ENCODE measurements at regions not wholly inside any gene's neighbourhood (a gene's known extent, or its start where the extent isn't known, plus 50 kb on each side); places are given as distances from the start of the nearest gene placed in this dataset.

GRCh38 chr17:65453204-65453931 is 108.1 kb downstream of the AXIN2 start:
- Mint-ChIP-seq H3K36me3 (no peaks in the 10 kb centered on the region), H3K27ac (no peak overlapping the region), H3K4me3 (no peak overlapping the region), H3K4me1 (peaks cover 30% of the 10 kb centered on the region), H3K9me3 (peaks cover 14% of the 10 kb centered on the region), H3K27me3 (ENCODE audit: low read depth) (no peaks in the 10 kb centered on the region)
- no peak for DNase-seq (ENCODE audit: low spot score in 2 of 2, unreplicated experiment in 2 of 2)
- no peak for TF ChIP-seq CTCF (IDR thresholded peaks at IDR 0.05; ENCODE audit: unreplicated experiment)

- H3K4me1 Mint-ChIP-seq: peaks cover 27% of the 10 kb centered on the region
- no peaks in the 10 kb centered on the region for H3K36me3 Mint-ChIP-seq
- H3K4me3 Mint-ChIP-seq: no peak overlapping the region
- H3K27ac Mint-ChIP-seq: no peak overlapping the region
- DNase-seq (ENCODE audit: low spot score in 2 of 2, unreplicated experiment in 2 of 2): no peak
- H3K27me3 Mint-ChIP-seq (ENCODE audit: low read depth): no peaks in the 10 kb centered on the region
- peaks cover 14% of the 10 kb centered on the region for H3K9me3 Mint-ChIP-seq
- no peak for TF ChIP-seq CTCF (IDR thresholded peaks at IDR 0.05; ENCODE audit: unreplicated experiment)
Observed at GRCh38 chr17:65449495-65449894, 112.0 kb downstream of the AXIN2 start.

GRCh38 chr17:65447823-65448222 is 113.6 kb downstream of the AXIN2 start:
- H3K27me3 Mint-ChIP-seq (ENCODE audit: low read depth): no peaks in the 10 kb centered on the region
- H3K36me3 Mint-ChIP-seq: no peaks in the 10 kb centered on the region
- DNase-seq (ENCODE audit: low spot score in 2 of 2, unreplicated experiment in 2 of 2): no peak
- no peak overlapping the region for H3K27ac Mint-ChIP-seq
- H3K9me3 Mint-ChIP-seq: peaks cover 14% of the 10 kb centered on the region
- H3K4me3 Mint-ChIP-seq: no peak overlapping the region
- no peak for TF ChIP-seq CTCF (IDR thresholded peaks at IDR 0.05; ENCODE audit: unreplicated experiment)
- peaks cover 33% of the 10 kb centered on the region for H3K4me1 Mint-ChIP-seq

- no peaks in the 10 kb centered on the region for H3K27me3 Mint-ChIP-seq (ENCODE audit: low read depth)
- no peaks in the 10 kb centered on the region for H3K36me3 Mint-ChIP-seq
- peaks cover 35% of the 10 kb centered on the region for H3K4me1 Mint-ChIP-seq
- H3K27ac Mint-ChIP-seq: no peak overlapping the region
- no peak overlapping the region for H3K4me3 Mint-ChIP-seq
- peaks cover 7% of the 10 kb centered on the region for H3K9me3 Mint-ChIP-seq
- no peak for DNase-seq (ENCODE audit: low spot score in 2 of 2, unreplicated experiment in 2 of 2)
- no peak for TF ChIP-seq CTCF (IDR thresholded peaks at IDR 0.05; ENCODE audit: unreplicated experiment)
Observed at GRCh38 chr17:65446838-65447526, 114.5 kb downstream of the AXIN2 start.

- no peak for DNase-seq (ENCODE audit: low spot score in 2 of 2, unreplicated experiment in 2 of 2)
- H3K9me3 Mint-ChIP-seq: peaks cover 6% of the 10 kb centered on the region
- no peaks in the 10 kb centered on the region for H3K36me3 Mint-ChIP-seq
- no peaks in the 10 kb centered on the region for H3K27me3 Mint-ChIP-seq (ENCODE audit: low read depth)
- H3K4me1 Mint-ChIP-seq: peaks cover 37% of the 10 kb centered on the region
- H3K4me3 Mint-ChIP-seq: no peak overlapping the region
- TF ChIP-seq CTCF (IDR thresholded peaks at IDR 0.05; ENCODE audit: unreplicated experiment): no peak
- H3K27ac Mint-ChIP-seq: no peak overlapping the region
Observed at GRCh38 chr17:65446043-65446442, 115.4 kb downstream of the AXIN2 start.
